WTC11 (cell line): ENCODE measurements at regions not wholly inside any gene's neighbourhood (a gene's known extent, or its start where the extent isn't known, plus 50 kb on each side); places are given as distances from the start of the nearest gene placed in this dataset.

Experiments used
- ATAC-seq: fragments of 200-7000 bp; cut with Tn5 transposase; 2 replicates; pipeline ENCODE4 v1.10.0; 2021; ENCODE audit warnings: mild to moderate bottlenecking, moderate library complexity
- CTCF ChIA-PET: fragments of 300-600 bp; sonication (Branson Sonifier 250); formaldehyde crosslinking; loops from one replicate; lab custom pipeline; 2021; ENCODE audit warnings: antibody characterized with exemption; lab: Charles Lee
- POLR2A ChIA-PET: fragments of 350-600 bp; sonication (Branson Sonifier 250); formaldehyde crosslinking; loops from one replicate; lab custom pipeline; 2021; ENCODE audit warnings: antibody characterized with exemption; lab: Charles Lee
- DNase-seq: peaks from one replicate; pipeline ENCODE4 v3.0.0; 2021; ENCODE audit warnings: low spot score
- H3K27ac Mint-ChIP-seq: 2 replicates; pipeline ENCODE4 v1.8.0; 2021; ENCODE audit warnings: mixed read lengths
- H3K27me3 Mint-ChIP-seq: 2 replicates; pipeline ENCODE4 v1.8.0; 2021; ENCODE audit warnings: low read depth, mild to moderate bottlenecking, moderate library complexity, mixed read lengths
- H3K36me3 Mint-ChIP-seq: 2 replicates; pipeline ENCODE4 v1.8.0; 2021; ENCODE audit warnings: mixed read lengths
- H3K4me1 Mint-ChIP-seq: 2 replicates; pipeline ENCODE4 v1.8.0; 2022; ENCODE audit warnings: mixed read lengths
- H3K4me3 Mint-ChIP-seq: 2 replicates; pipeline ENCODE4 v1.8.0; 2021; ENCODE audit warnings: mild to moderate bottlenecking, moderate library complexity, mixed read lengths
- H3K9me3 Mint-ChIP-seq: 2 replicates; pipeline ENCODE4 v1.8.0; 2021; ENCODE audit warnings: mixed read lengths
- CREB1 ChIP-seq: sonication (generic); formaldehyde crosslinking; IDR thresholded peaks from 2 replicates; pipeline ENCODE4 v1.8.0; 2023; ENCODE audit warnings: mild to moderate bottlenecking, missing genetic modification reagents
- ELF4 ChIP-seq: sonication (generic); formaldehyde crosslinking; IDR thresholded peaks from 2 replicates; pipeline ENCODE4 v1.8.1; 2022; ENCODE audit warnings: low read depth, mild to moderate bottlenecking, moderate library complexity, missing genetic modification reagents
- EMX1 ChIP-seq: fragments of 250-450 bp; sonication (Bioruptor Pico); IDR thresholded peaks from 2 replicates; pipeline ENCODE4 v1.8.0; 2021; ENCODE audit warnings: mild to moderate bottlenecking
- ERG ChIP-seq: fragments of 250-450 bp; sonication (Bioruptor Pico); IDR thresholded peaks from 2 replicates; pipeline ENCODE4 v1.8.0; 2021; ENCODE audit warnings: mild to moderate bottlenecking
- GRHL2 ChIP-seq: fragments of 250-450 bp; sonication (Bioruptor Pico); IDR thresholded peaks from 2 replicates; pipeline ENCODE4 v1.8.0; 2022; ENCODE audit warnings: mild to moderate bottlenecking, moderate library complexity; ENCODE audit not compliant: insufficient replicate concordance, severe bottlenecking
- GTF2I ChIP-seq: fragments of 250-450 bp; sonication (Bioruptor Pico); conservative IDR thresholded peaks from 2 replicates; pipeline ENCODE4 v1.4.0; 2021; ENCODE audit warnings: mild to moderate bottlenecking
- HMGA2 ChIP-seq: fragments of 250-450 bp; sonication (Bioruptor Pico); IDR thresholded peaks from 2 replicates; pipeline ENCODE4 v1.4.0; 2021; ENCODE audit warnings: mild to moderate bottlenecking, moderate library complexity
- MLX ChIP-seq: sonication (generic); formaldehyde crosslinking; IDR thresholded peaks from 2 replicates; pipeline ENCODE4 v1.8.1; 2023; ENCODE audit warnings: mild to moderate bottlenecking, missing genetic modification reagents, moderate library complexity
- MYBL2 ChIP-seq: sonication (generic); formaldehyde crosslinking; IDR thresholded peaks from 2 replicates; pipeline ENCODE4 v1.8.1; 2023; ENCODE audit warnings: mild to moderate bottlenecking, moderate library complexity, missing genetic modification reagents
- NR3C1 ChIP-seq: sonication (generic); formaldehyde crosslinking; conservative IDR thresholded peaks from 2 replicates; pipeline ENCODE4 v1.8.1; 2023; ENCODE audit warnings: low read depth, mild to moderate bottlenecking, missing genetic modification reagents
- SMAD3 ChIP-seq: sonication (generic); formaldehyde crosslinking; IDR thresholded peaks from 2 replicates; pipeline ENCODE4 v1.8.0; 2022; ENCODE audit warnings: missing genetic modification reagents, mild to moderate bottlenecking, borderline replicate concordance
- SOX15 ChIP-seq: fragments of 250-450 bp; sonication (Bioruptor Pico); IDR thresholded peaks from 2 replicates; pipeline ENCODE4 v1.9.0; 2021; ENCODE audit warnings: mild to moderate bottlenecking
- SP1 ChIP-seq: sonication (generic); formaldehyde crosslinking; conservative IDR thresholded peaks from 2 replicates; pipeline ENCODE4 v1.8.1; 2022; ENCODE audit warnings: missing genetic modification reagents
- TEAD4 ChIP-seq: sonication (generic); formaldehyde crosslinking; IDR thresholded peaks from 2 replicates; pipeline ENCODE4 v1.8.0; 2022; ENCODE audit warnings: mild to moderate bottlenecking, missing genetic modification reagents
- ZNF423 ChIP-seq: fragments of 250-450 bp; sonication (Bioruptor Pico); IDR thresholded peaks from 2 replicates; pipeline ENCODE4 v2.1.2; 2022; ENCODE audit warnings: mild to moderate bottlenecking, moderate library complexity
- ZNF425 ChIP-seq: fragments of 250-450 bp; sonication (Bioruptor Pico); conservative IDR thresholded peaks from 2 replicates; pipeline ENCODE4 v1.9.0; 2021; ENCODE audit warnings: mild to moderate bottlenecking
- ZSCAN18 ChIP-seq: fragments of 250-450 bp; sonication (Bioruptor Pico); IDR thresholded peaks from 2 replicates; pipeline ENCODE4 v2.1.2; 2022; ENCODE audit warnings: mild to moderate bottlenecking, moderate library complexity
- TF ChIP-seq, protein P1 (sequence below): sonication (generic); formaldehyde crosslinking; conservative IDR thresholded peaks from 2 replicates; pipeline ENCODE4 v1.8.1; 2023; ENCODE audit warnings: mild to moderate bottlenecking, low read depth, missing genetic modification reagents, moderate library complexity
- TF ChIP-seq, protein P2 (sequence below): fragments of 250-450 bp; sonication (Bioruptor Pico); IDR thresholded peaks from 2 replicates; pipeline ENCODE4 v1.9.0; 2021; ENCODE audit warnings: mild to moderate bottlenecking, borderline replicate concordance

DNA sequence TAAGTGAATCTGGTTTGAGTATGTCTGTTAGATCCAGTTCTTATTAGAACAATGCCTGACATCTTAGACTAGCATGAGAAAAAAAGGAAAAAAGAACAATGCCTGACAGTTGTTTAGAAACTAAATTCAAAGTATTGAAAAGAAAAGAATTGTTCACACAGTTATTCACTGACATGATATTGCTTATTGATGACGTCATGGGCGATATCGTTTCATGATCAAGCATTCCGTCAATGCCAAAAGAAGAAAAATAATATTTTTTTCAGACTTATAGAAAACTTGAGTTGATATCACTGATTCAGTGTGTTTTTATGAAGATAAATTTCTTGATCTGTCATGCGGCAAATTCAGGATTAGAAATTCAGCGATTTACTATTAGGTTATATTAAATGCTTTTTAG lies 196.5 kb upstream of the AGR3 start (continued):
- TF ChIP-seq SMAD3 (CRISPR knock-in tag) (no peak), SP1 (CRISPR knock-in tag) (no peak)
- TF ChIP-seq, protein P1, sequence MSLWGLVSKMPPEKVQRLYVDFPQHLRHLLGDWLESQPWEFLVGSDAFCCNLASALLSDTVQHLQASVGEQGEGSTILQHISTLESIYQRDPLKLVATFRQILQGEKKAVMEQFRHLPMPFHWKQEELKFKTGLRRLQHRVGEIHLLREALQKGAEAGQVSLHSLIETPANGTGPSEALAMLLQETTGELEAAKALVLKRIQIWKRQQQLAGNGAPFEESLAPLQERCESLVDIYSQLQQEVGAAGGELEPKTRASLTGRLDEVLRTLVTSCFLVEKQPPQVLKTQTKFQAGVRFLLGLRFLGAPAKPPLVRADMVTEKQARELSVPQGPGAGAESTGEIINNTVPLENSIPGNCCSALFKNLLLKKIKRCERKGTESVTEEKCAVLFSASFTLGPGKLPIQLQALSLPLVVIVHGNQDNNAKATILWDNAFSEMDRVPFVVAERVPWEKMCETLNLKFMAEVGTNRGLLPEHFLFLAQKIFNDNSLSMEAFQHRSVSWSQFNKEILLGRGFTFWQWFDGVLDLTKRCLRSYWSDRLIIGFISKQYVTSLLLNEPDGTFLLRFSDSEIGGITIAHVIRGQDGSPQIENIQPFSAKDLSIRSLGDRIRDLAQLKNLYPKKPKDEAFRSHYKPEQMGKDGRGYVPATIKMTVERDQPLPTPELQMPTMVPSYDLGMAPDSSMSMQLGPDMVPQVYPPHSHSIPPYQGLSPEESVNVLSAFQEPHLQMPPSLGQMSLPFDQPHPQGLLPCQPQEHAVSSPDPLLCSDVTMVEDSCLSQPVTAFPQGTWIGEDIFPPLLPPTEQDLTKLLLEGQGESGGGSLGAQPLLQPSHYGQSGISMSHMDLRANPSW (CRISPR knock-in tag), result no peak

DNA sequence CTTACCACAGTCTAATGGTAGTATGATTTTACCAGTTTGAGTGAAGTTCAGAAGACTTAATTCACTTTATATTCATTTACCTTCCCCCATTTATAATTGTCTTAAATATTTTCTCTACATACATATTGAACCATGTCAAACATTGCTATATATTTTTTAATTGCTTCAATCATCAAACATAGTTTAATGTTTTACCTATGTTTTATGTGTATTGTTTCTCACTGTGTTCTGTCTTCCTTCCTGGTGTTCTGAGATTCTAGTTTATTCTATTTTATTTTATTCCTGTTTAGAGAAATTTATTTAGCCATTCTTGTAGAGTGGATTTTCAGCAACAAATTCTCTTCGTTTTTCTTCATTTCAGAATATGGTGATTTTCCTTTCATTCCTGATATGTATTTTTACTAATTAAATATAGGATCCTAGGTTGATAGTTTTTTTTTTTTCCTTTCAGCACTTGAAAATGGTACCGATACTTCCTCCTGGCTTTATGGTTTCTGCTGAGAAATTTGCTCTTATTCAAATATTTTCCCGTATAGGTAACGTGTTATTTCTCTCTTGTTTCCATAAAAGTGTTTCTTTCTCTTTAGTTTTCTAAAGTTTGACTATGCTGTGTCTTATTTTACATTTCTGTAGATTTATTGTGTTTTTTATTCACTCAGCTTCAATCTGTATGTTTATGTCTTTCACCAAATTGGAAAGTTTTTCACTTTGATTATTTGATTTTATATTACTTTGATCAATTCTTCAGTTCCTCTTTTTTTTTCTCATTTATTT lies 201.8 kb upstream of the AGR3 start:
- no peak overlapping the region for H3K4me3 Mint-ChIP-seq
- DNase-seq (no peak), ATAC-seq (no peak)
- ChIA-PET CTCF (no interaction called here), POLR2A (no interaction called here)
- H3K9me3 Mint-ChIP-seq, result peaks cover 7% of the 10 kb centered on the region; the same call in 1 of the 2 replicates
- no peaks in the 10 kb centered on the region for H3K27me3 Mint-ChIP-seq
- H3K36me3 Mint-ChIP-seq, result no peaks in the 10 kb centered on the region
- no peaks in the 10 kb centered on the region for H3K4me1 Mint-ChIP-seq
- H3K27ac Mint-ChIP-seq, result no peak overlapping the region
- TF ChIP-seq GRHL2 (CRISPR knock-in tag) (no peak), TEAD4 (no peak), ERG (CRISPR knock-in tag) (no peak), ZNF423 (CRISPR knock-in tag) (no peak), MYBL2 (CRISPR knock-in tag) (no peak), MLX (CRISPR knock-in tag) (no peak), ELF4 (CRISPR knock-in tag) (no peak)

GRCh38 chr7:17084166-17084475 lies 202.3 kb upstream of the AGR3 start:
- H3K4me1 Mint-ChIP-seq, result no peaks in the 10 kb centered on the region
- ChIA-PET CTCF (no interaction called here), POLR2A (no interaction called here)
- peaks cover 7% of the 10 kb centered on the region; the same call in 1 of the 2 replicates for H3K9me3 Mint-ChIP-seq
- no peaks in the 10 kb centered on the region for H3K27me3 Mint-ChIP-seq
- ATAC-seq, result no peak
- DNase-seq, result no peak
- H3K36me3 Mint-ChIP-seq, result no peaks in the 10 kb centered on the region
- H3K4me3 Mint-ChIP-seq, result no peak overlapping the region
- no peak overlapping the region for H3K27ac Mint-ChIP-seq
- no peak for TF ChIP-seq SOX15 (CRISPR knock-in tag)
- TF ChIP-seq EMX1 (CRISPR knock-in tag), result no peak
- no peak for TF ChIP-seq GTF2I (CRISPR knock-in tag)
- no peak for TF ChIP-seq HMGA2 (CRISPR knock-in tag)
- TF ChIP-seq, protein P2, sequence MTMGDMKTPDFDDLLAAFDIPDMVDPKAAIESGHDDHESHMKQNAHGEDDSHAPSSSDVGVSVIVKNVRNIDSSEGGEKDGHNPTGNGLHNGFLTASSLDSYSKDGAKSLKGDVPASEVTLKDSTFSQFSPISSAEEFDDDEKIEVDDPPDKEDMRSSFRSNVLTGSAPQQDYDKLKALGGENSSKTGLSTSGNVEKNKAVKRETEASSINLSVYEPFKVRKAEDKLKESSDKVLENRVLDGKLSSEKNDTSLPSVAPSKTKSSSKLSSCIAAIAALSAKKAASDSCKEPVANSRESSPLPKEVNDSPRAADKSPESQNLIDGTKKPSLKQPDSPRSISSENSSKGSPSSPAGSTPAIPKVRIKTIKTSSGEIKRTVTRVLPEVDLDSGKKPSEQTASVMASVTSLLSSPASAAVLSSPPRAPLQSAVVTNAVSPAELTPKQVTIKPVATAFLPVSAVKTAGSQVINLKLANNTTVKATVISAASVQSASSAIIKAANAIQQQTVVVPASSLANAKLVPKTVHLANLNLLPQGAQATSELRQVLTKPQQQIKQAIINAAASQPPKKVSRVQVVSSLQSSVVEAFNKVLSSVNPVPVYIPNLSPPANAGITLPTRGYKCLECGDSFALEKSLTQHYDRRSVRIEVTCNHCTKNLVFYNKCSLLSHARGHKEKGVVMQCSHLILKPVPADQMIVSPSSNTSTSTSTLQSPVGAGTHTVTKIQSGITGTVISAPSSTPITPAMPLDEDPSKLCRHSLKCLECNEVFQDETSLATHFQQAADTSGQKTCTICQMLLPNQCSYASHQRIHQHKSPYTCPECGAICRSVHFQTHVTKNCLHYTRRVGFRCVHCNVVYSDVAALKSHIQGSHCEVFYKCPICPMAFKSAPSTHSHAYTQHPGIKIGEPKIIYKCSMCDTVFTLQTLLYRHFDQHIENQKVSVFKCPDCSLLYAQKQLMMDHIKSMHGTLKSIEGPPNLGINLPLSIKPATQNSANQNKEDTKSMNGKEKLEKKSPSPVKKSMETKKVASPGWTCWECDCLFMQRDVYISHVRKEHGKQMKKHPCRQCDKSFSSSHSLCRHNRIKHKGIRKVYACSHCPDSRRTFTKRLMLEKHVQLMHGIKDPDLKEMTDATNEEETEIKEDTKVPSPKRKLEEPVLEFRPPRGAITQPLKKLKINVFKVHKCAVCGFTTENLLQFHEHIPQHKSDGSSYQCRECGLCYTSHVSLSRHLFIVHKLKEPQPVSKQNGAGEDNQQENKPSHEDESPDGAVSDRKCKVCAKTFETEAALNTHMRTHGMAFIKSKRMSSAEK (CRISPR knock-in tag), result no peak
- no peak for TF ChIP-seq CREB1 (CRISPR knock-in tag)
- no peak for TF ChIP-seq NR3C1 (CRISPR knock-in tag)
- TF ChIP-seq ZSCAN18 (CRISPR knock-in tag), result no peak
- TF ChIP-seq ZNF425 (CRISPR knock-in tag), result no peak
- no peak for TF ChIP-seq TEAD4
